GM13977 (cell line): ENCODE measurements at regions not wholly inside any gene's neighbourhood (a gene's known extent, or its start where the extent isn't known, plus 50 kb on each side); places are given as distances from the start of the nearest gene placed in this dataset.

Experiments
- DNase-seq: peaks from one replicate; pipeline ENCODE4 v3.0.0; 2012; ENCODE audit warnings: low spot score
- CTCF ChIP-seq: IDR thresholded peaks from 2 replicates; pipeline ENCODE4 v1.5.1; 2012; ENCODE audit warnings: mild to moderate bottlenecking, control low read depth; ENCODE audit not compliant: insufficient read depth; ENCODE audit errors: extremely low read depth, missing control alignments
- in situ Hi-C: fragments of 300-500 bp; cut with MboI; formaldehyde crosslinking; loops from one replicate; pipeline ENCODE4 v1.12.0; 2022; ENCODE audit warnings: low sequenced_read_pairs, low pct_unique_long_range_greater_than_20kb, mixed read lengths, inconsistent platforms; ENCODE audit not compliant: unreplicated experiment

DNA sequence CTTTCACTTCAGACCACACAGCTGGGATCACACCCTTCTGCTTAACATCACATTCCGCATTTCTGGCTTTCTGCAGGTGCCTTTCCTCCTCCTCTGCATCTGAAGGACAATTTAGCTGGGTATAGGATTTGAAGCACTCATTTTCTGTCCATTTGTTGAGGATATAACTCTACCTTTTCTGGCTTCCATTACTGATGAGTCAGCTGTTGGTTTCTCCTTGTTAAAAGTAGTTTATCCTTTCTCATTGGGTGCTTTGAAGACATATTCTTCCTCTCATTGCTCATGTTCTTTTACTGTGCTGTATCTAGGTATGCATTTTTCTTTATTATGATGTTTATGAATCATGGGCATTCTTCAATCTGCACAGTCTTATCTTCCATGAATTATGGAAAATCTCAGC, 199.3 kb upstream of the SOX1 start:
- in situ Hi-C loops: no loop called here
- no peak for TF ChIP-seq CTCF
- DNase-seq: no peak

GRCh38 chr13:111868716-111869115, 198.2 kb upstream of the SOX1 start:
- no peak for TF ChIP-seq CTCF
- in situ Hi-C loops: no loop called here
- DNase-seq: no peak

GRCh38 chr13:111872475-111873150, 194.3 kb upstream of the SOX1 start:
- no peak for TF ChIP-seq CTCF
- in situ Hi-C loops: no loop called here

DNA sequence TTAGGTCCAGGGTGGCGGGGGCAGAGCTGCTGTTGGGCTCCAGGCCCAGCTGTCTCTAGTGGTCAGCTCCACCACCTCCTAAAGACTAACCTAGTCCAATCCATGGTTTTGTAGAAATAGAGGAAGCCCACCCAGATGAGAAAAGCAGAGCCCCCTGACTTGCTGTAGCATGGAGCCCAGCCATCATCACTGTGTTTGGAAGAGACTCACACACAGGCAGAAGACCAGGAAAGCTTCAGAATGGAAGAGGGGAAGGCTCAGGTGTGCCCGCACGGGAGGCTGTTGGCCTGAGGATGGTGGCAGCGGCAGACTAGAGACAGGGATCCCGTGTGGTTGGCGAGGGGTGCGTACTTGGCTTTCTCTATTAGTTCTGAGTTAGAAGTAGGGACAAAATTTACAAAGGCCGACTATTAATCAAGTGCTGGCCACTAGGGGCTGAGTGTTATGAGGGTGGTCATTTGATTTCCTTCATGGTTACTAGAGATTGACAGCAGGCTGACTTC, 193.2 kb upstream of the SOX1 start:
- in situ Hi-C loops: no loop called here
- no peak for TF ChIP-seq CTCF
- DNase-seq: no peak

More at GRCh38 chr13:111872475-111873150, 194.3 kb upstream of the SOX1 start:
- no peak for DNase-seq

- TF ChIP-seq CTCF: no peak
- in situ Hi-C loops: no loop called here
These were observed 192.0 kb upstream of the SOX1 start for GRCh38 chr13:111874981-111875380.

GRCh38 chr13:111875915-111876314, 191.0 kb upstream of the SOX1 start:
- no peak for DNase-seq
- no peak for TF ChIP-seq CTCF
- in situ Hi-C loops: no loop called here

More at GRCh38 chr13:111874981-111875380, 192.0 kb upstream of the SOX1 start:
- DNase-seq: no peak
